ENCODE measurements at regions not wholly inside any gene's neighbourhood (a gene's known extent, or its start where the extent isn't known, plus 50 kb on each side); places are given as distances from the start of the nearest gene placed in this dataset.

- no peaks in the 10 kb centered on the region for H3K27me3 ChIP-seq (ENCODE audit: control insufficient read depth, insufficient read depth, low read length)
Measured at GRCh38 chr2:147487286-147487977, 357.4 kb upstream of the ACVR2A start.

GRCh38 chr2:147485210-147485851 lies 359.5 kb upstream of the ACVR2A start:
- Histone ChIP-seq H3K36me3 (ENCODE audit: control insufficient read depth in 2 of 3, insufficient read depth in 3 of 3, low read length in 3 of 3) (no peaks in the 10 kb centered on the region), H3K4me1 (ENCODE audit: control insufficient read depth in 2 of 3, insufficient read depth in 2 of 3, low read depth in 1 of 3, low read length in 3 of 3) (peaks cover 3 to 5% (median 4%) of the 10 kb centered on the region in 3 donors), H3K27ac (ENCODE audit: low read depth in 2 of 2, low read length in 2 of 2) (no peak overlapping the region), H3K4me3 (ENCODE audit: low read length in 3 of 3) (no peak overlapping the region), H3K9me3 (ENCODE audit: control insufficient read depth in 2 of 3, insufficient read depth in 1 of 3, low read length in 3 of 3) (no peaks in the 10 kb centered on the region), H3K27me3 (ENCODE audit: control insufficient read depth, insufficient read depth, low read length) (no peaks in the 10 kb centered on the region), H3K9ac (ENCODE audit: low read length in 3 of 3) (no peak overlapping the region)
- no peak for TF ChIP-seq CTCF (IDR thresholded peaks at IDR 0.05; ENCODE audit: borderline replicate concordance, extremely low read depth, insufficient read depth)
- FAIRE-seq: no peak
- intact Hi-C loops (cut with DNase I): no loop called here
- no peak for DNase-seq

More at GRCh38 chr2:147487286-147487977, 357.4 kb upstream of the ACVR2A start:
- FAIRE-seq (no peak), DNase-seq (no peak)
- H3K9ac ChIP-seq (ENCODE audit: low read length in 3 of 3): no peak overlapping the region
- no peak for TF ChIP-seq CTCF (IDR thresholded peaks at IDR 0.05; ENCODE audit: borderline replicate concordance, extremely low read depth, insufficient read depth)
- H3K36me3 ChIP-seq (ENCODE audit: control insufficient read depth in 2 of 3, insufficient read depth in 3 of 3, low read length in 3 of 3): no peaks in the 10 kb centered on the region
- no peak overlapping the region for H3K4me3 ChIP-seq (ENCODE audit: low read length in 3 of 3)
- H3K27ac ChIP-seq (ENCODE audit: low read depth in 2 of 2, low read length in 2 of 2): no peak overlapping the region
- H3K9me3 ChIP-seq (ENCODE audit: control insufficient read depth in 2 of 3, insufficient read depth in 1 of 3, low read length in 3 of 3): no peaks in the 10 kb centered on the region
- intact Hi-C loops (cut with DNase I): no loop called here
- peaks cover 0 to 4% (median 0%) of the 10 kb centered on the region in 3 donors for H3K4me1 ChIP-seq (ENCODE audit: control insufficient read depth in 2 of 3, insufficient read depth in 2 of 3, low read depth in 1 of 3, low read length in 3 of 3)

- DNase-seq: peak in 1 of 5 donors; percentile 21
- TF ChIP-seq CTCF (IDR thresholded peaks at IDR 0.05; ENCODE audit: borderline replicate concordance, extremely low read depth, insufficient read depth): no peak
- H3K27ac ChIP-seq (ENCODE audit: low read depth in 2 of 2, low read length in 2 of 2): no peak overlapping the region
- H3K9ac ChIP-seq (ENCODE audit: low read length in 3 of 3): no peak overlapping the region
- H3K9me3 ChIP-seq (ENCODE audit: control insufficient read depth in 2 of 3, insufficient read depth in 1 of 3, low read length in 3 of 3): no peaks in the 10 kb centered on the region
- no peaks in the 10 kb centered on the region for H3K27me3 ChIP-seq (ENCODE audit: control insufficient read depth, insufficient read depth, low read length)
- no peak for FAIRE-seq
- intact Hi-C loops (cut with DNase I): no loop called here
- H3K36me3 ChIP-seq (ENCODE audit: control insufficient read depth in 2 of 3, insufficient read depth in 3 of 3, low read length in 3 of 3): no peaks in the 10 kb centered on the region
- H3K4me1 ChIP-seq (ENCODE audit: control insufficient read depth in 2 of 3, insufficient read depth in 2 of 3, low read depth in 1 of 3, low read length in 3 of 3): peaks cover 3 to 5% (median 4%) of the 10 kb centered on the region in 3 donors
- no peak overlapping the region for H3K4me3 ChIP-seq (ENCODE audit: low read length in 3 of 3)
Measured at GRCh38 chr2:147483911-147484310, 360.9 kb upstream of the ACVR2A start.

Measured in kidney (tissue), 13 donors.